ENCODE measurements at regions not wholly inside any gene's neighbourhood (a gene's known extent, or its start where the extent isn't known, plus 50 kb on each side); places are given as distances from the start of the nearest gene placed in this dataset.
A peak's percentile ranks its signal among the peaks of the same experiment; 100 is the strongest.

- DNase-seq: no peak
- Histone ChIP-seq H3K36me3 (no peaks in the 10 kb centered on the region), H3K4me3 (no peak overlapping the region), H3K9me3 (no peaks in the 10 kb centered on the region), H3K27ac (no peak overlapping the region), H3K4me1 (no peaks in the 10 kb centered on the region), H3K27me3 (no peaks in the 10 kb centered on the region)
- intact Hi-C loops (cut with DNase I): no loop called here
- TF ChIP-seq POLR2A (IDR thresholded peaks at IDR 0.05) (no peak), CTCF (IDR thresholded peaks at IDR 0.05) (no peak)
- 63 to 69% methylated on average over 4 of the region's 4 CpGs for WGBS, 2 donors
These were observed 265.9 kb downstream of the COL12A1 start for GRCh38 chr6:74939721-74940620.

GRCh38 chr6:74939151-74939708, 266.6 kb downstream of the COL12A1 start:
- WGBS, 2 donors: 57 to 94% methylated on average over 2 of the region's 2 CpGs
- H3K36me3 ChIP-seq: no peaks in the 10 kb centered on the region
- intact Hi-C loops (cut with DNase I): no loop called here
- H3K4me3 ChIP-seq: no peak overlapping the region
- H3K27ac ChIP-seq: no peak overlapping the region
- no peak for DNase-seq
- no peaks in the 10 kb centered on the region for H3K4me1 ChIP-seq
- TF ChIP-seq CTCF (IDR thresholded peaks at IDR 0.05) (peak in 1 of 6 experiments; percentile 23), POLR2A (IDR thresholded peaks at IDR 0.05) (no peak)
- H3K9me3 ChIP-seq: no peaks in the 10 kb centered on the region
- H3K27me3 ChIP-seq: no peaks in the 10 kb centered on the region

- no peak for DNase-seq
- Histone ChIP-seq H3K27ac (no peak overlapping the region), H3K36me3 (no peaks in the 10 kb centered on the region), H3K27me3 (no peaks in the 10 kb centered on the region), H3K4me1 (peaks cover 0 to under 1% (median 0%) of the 10 kb centered on the region in 3 donors), H3K4me3 (no peak overlapping the region), H3K9me3 (no peaks in the 10 kb centered on the region)
- TF ChIP-seq CTCF (IDR thresholded peaks at IDR 0.05) (no peak), POLR2A (IDR thresholded peaks at IDR 0.05) (no peak)
- intact Hi-C loops (cut with DNase I): no loop called here
These were observed 267.9 kb downstream of the COL12A1 start for GRCh38 chr6:74937936-74938335.

GRCh38 chr6:74936886-74937285, 269.0 kb downstream of the COL12A1 start:
- 32 to 46% methylated on average over 1 of the region's 1 CpG for WGBS, 2 donors
- Histone ChIP-seq H3K9me3 (no peaks in the 10 kb centered on the region), H3K4me1 (peaks cover 0 to 11% (median 0%) of the 10 kb centered on the region in 3 donors), H3K27ac (no peak overlapping the region), H3K27me3 (no peaks in the 10 kb centered on the region), H3K36me3 (no peaks in the 10 kb centered on the region), H3K4me3 (no peak overlapping the region)
- TF ChIP-seq POLR2A (IDR thresholded peaks at IDR 0.05) (no peak), CTCF (IDR thresholded peaks at IDR 0.05) (no peak)
- intact Hi-C loops (cut with DNase I): no loop called here
- DNase-seq: no peak

GRCh38 chr6:74932232-74932888, 273.5 kb downstream of the COL12A1 start:
- TF ChIP-seq CTCF (IDR thresholded peaks at IDR 0.05) (no peak), POLR2A (IDR thresholded peaks at IDR 0.05) (no peak)
- Histone ChIP-seq H3K4me1 (peaks cover 0 to 24% (median 0%) of the 10 kb centered on the region in 3 donors), H3K9me3 (no peaks in the 10 kb centered on the region), H3K36me3 (no peaks in the 10 kb centered on the region), H3K27ac (peak overlapping the region in 1 of 4 donors; percentile 4), H3K4me3 (no peak overlapping the region), H3K27me3 (no peaks in the 10 kb centered on the region)
- WGBS, 2 donors: 74 to 76% methylated on average over 4 of the region's 4 CpGs
- no peak for DNase-seq
- intact Hi-C loops (cut with DNase I): no loop called here
